Brain microvascular endothelial cell (primary cell): ENCODE measurements at regions not wholly inside any gene's neighbourhood (a gene's known extent, or its start where the extent isn't known, plus 50 kb on each side); places are given as distances from the start of the nearest gene placed in this dataset.

Experiments used
- DNase-seq: peaks from one replicate; pipeline ENCODE4 v3.0.0-alpha.2; 2020
- H3K27ac ChIP-seq: fragments of 250-450 bp; sonication (Bioruptor Pico); 2 replicates; pipeline ENCODE4 v1.5.1; 2020; ENCODE audit warnings: mild to moderate bottlenecking, moderate library complexity
- H3K27me3 ChIP-seq: fragments of 250-450 bp; sonication (Bioruptor Pico); replicated peaks from 2 replicates; pipeline ENCODE4 v1.5.1; 2020; ENCODE audit warnings: mild to moderate bottlenecking
- H3K36me3 ChIP-seq: fragments of 250-450 bp; sonication (Bioruptor Pico); replicated peaks from 2 replicates; pipeline ENCODE4 v1.5.1; 2020; ENCODE audit warnings: mild to moderate bottlenecking
- H3K4me3 ChIP-seq: 2 replicates; pipeline ENCODE4 v1.5.1; 2011; ENCODE audit warnings: low read depth, mild to moderate bottlenecking, control low read depth, low read length, moderate library complexity
- CTCF ChIP-seq: IDR thresholded peaks from 2 replicates; pipeline ENCODE4 v1.5.1; 2011; ENCODE audit warnings: low read depth, mild to moderate bottlenecking, moderate library complexity, low read length, control low read depth, inconsistent platforms; ENCODE audit errors: missing control alignments
- in situ Hi-C: cut with HindIII; loops from 2 replicates; pipeline ENCODE4 v1.10.0; 2017; ENCODE audit warnings: low sequenced_read_pairs, low pct_ligation_motif_present

GRCh38 chr13:76644906-76645305, 241.3 kb downstream of the KCTD12 start:
- DNase-seq = no peak
- in situ Hi-C loops = no loop called here
- H3K36me3 ChIP-seq = no peaks in the 10 kb centered on the region
- no peak overlapping the region for H3K27ac ChIP-seq
- no peaks in the 10 kb centered on the region for H3K27me3 ChIP-seq
- no peak for TF ChIP-seq CTCF
- H3K4me3 ChIP-seq = no peak overlapping the region

GRCh38 chr13:76643596-76643995, 242.6 kb downstream of the KCTD12 start:
- Histone ChIP-seq H3K27me3 (no peaks in the 10 kb centered on the region), H3K27ac (no peak overlapping the region), H3K4me3 (no peak overlapping the region), H3K36me3 (no peaks in the 10 kb centered on the region)
- DNase-seq = no peak
- in situ Hi-C loops = no loop called here
- no peak for TF ChIP-seq CTCF

- no peaks in the 10 kb centered on the region for H3K27me3 ChIP-seq
- no peak overlapping the region for H3K27ac ChIP-seq
- H3K4me3 ChIP-seq = no peak overlapping the region
- no peaks in the 10 kb centered on the region for H3K36me3 ChIP-seq
- no peak for TF ChIP-seq CTCF
- DNase-seq = no peak
- in situ Hi-C loops = no loop called here
Observed at GRCh38 chr13:76641056-76641455, 245.1 kb downstream of the KCTD12 start.

- no peak for TF ChIP-seq CTCF
- in situ Hi-C loops = no loop called here
- Histone ChIP-seq H3K36me3 (no peaks in the 10 kb centered on the region), H3K4me3 (no peak overlapping the region), H3K27me3 (no peaks in the 10 kb centered on the region), H3K27ac (no peak overlapping the region)
- DNase-seq = peak; percentile 56
Observed at GRCh38 chr13:76638882-76639281, 247.3 kb downstream of the KCTD12 start.

- in situ Hi-C loops = no loop called here
- DNase-seq = no peak
Observed at GRCh38 chr13:76638181-76638580, 248.0 kb downstream of the KCTD12 start.

More at GRCh38 chr13:76638181-76638580, 248.0 kb downstream of the KCTD12 start:
- no peak for TF ChIP-seq CTCF
- H3K27me3 ChIP-seq = no peaks in the 10 kb centered on the region
- no peak overlapping the region for H3K4me3 ChIP-seq
- H3K27ac ChIP-seq = peak overlapping the region; percentile 44
- no peaks in the 10 kb centered on the region for H3K36me3 ChIP-seq
